OCI-LY3 (cell line): ENCODE measurements at regions not wholly inside any gene's neighbourhood (a gene's known extent, or its start where the extent isn't known, plus 50 kb on each side); places are given as distances from the start of the nearest gene placed in this dataset.

Source experiments
- CTCF ChIP-seq: fragments of 200-600, 300-600 bp; sonication (generic); IDR thresholded peaks from 2 replicates; pipeline ENCODE4 v1.5.1; 2014; ENCODE audit warnings: antibody characterized with exemption, low read length, low read depth
- EZH2phosphoT487 ChIP-seq: fragments of 200-600 bp; shearing (Covaris generic); IDR thresholded peaks from 2 replicates; pipeline ENCODE4 v1.6.1; 2018; ENCODE audit warnings: antibody characterized with exemption, mixed run types, low read depth

- TF ChIP-seq CTCF (no peak), EZH2phosphoT487 (no peak)
These were observed 81.5 kb upstream of the CDIN1 start for GRCh38 chr15:36497901-36498300.
